ENCODE measurements at regions not wholly inside any gene's neighbourhood (a gene's known extent, or its start where the extent isn't known, plus 50 kb on each side); places are given as distances from the start of the nearest gene placed in this dataset.

- Histone ChIP-seq H3K9ac (ENCODE audit: insufficient read depth in 1 of 2, low read length in 2 of 2) (no peak overlapping the region), H3K27me3 (ENCODE audit: control insufficient read depth in 3 of 3, insufficient read depth in 3 of 3, low read length in 2 of 3) (no peaks in the 10 kb centered on the region), H3K27ac (ENCODE audit: low read depth in 1 of 2, low read length in 1 of 2) (no peak overlapping the region), H3K9me3 (ENCODE audit: control insufficient read depth in 4 of 4, insufficient read depth in 3 of 4, low read length in 3 of 4) (no peaks in the 10 kb centered on the region), H3K36me3 (ENCODE audit: control insufficient read depth in 4 of 4, insufficient read depth in 4 of 4, low read length in 4 of 4) (no peaks in the 10 kb centered on the region), H3K4me3 (no peak overlapping the region), H3K4me1 (ENCODE audit: control insufficient read depth in 5 of 5, insufficient read depth in 5 of 5, low read length in 5 of 5) (no peaks in the 10 kb centered on the region)
- DNase-seq, result no peak
- ATAC-seq (ENCODE audit: insufficient read depth, low FRiP score), result no peak
- no peak for TF ChIP-seq CTCF (IDR thresholded peaks at IDR 0.05; ENCODE audit: control extremely low read depth, extremely low read depth)
- whole genome bisulfite sequencing, 2 donors, result 49 to 56% methylated on average over 2 of the region's 2 CpGs
These were observed 356.4 kb downstream of the MFSD1 start for GRCh38 chr3:159158213-159158612.

GRCh38 chr3:159158801-159159200, 356.9 kb downstream of the MFSD1 start:
- H3K36me3 ChIP-seq (ENCODE audit: control insufficient read depth in 4 of 4, insufficient read depth in 4 of 4, low read length in 4 of 4), result no peaks in the 10 kb centered on the region
- no peak overlapping the region for H3K9ac ChIP-seq (ENCODE audit: insufficient read depth in 1 of 2, low read length in 2 of 2)
- H3K4me1 ChIP-seq (ENCODE audit: control insufficient read depth in 5 of 5, insufficient read depth in 5 of 5, low read length in 5 of 5), result no peaks in the 10 kb centered on the region
- no peak overlapping the region for H3K27ac ChIP-seq (ENCODE audit: low read depth in 1 of 2, low read length in 1 of 2)
- H3K27me3 ChIP-seq (ENCODE audit: control insufficient read depth in 3 of 3, insufficient read depth in 3 of 3, low read length in 2 of 3), result no peaks in the 10 kb centered on the region
- H3K9me3 ChIP-seq (ENCODE audit: control insufficient read depth in 4 of 4, insufficient read depth in 3 of 4, low read length in 3 of 4), result no peaks in the 10 kb centered on the region
- DNase-seq (no peak), ATAC-seq (ENCODE audit: insufficient read depth, low FRiP score) (no peak)
- no peak for TF ChIP-seq CTCF (IDR thresholded peaks at IDR 0.05; ENCODE audit: control extremely low read depth, extremely low read depth)
- H3K4me3 ChIP-seq, result no peak overlapping the region

- WGBS, 2 donors, result 77 to 79% methylated on average over 2 of the region's 2 CpGs
- no peak for TF ChIP-seq CTCF (IDR thresholded peaks at IDR 0.05; ENCODE audit: control extremely low read depth, extremely low read depth)
- H3K9me3 ChIP-seq (ENCODE audit: control insufficient read depth in 4 of 4, insufficient read depth in 3 of 4, low read length in 3 of 4), result no peaks in the 10 kb centered on the region
- no peak overlapping the region for H3K27ac ChIP-seq (ENCODE audit: low read depth in 1 of 2, low read length in 1 of 2)
- H3K4me1 ChIP-seq (ENCODE audit: control insufficient read depth in 5 of 5, insufficient read depth in 5 of 5, low read length in 5 of 5), result no peaks in the 10 kb centered on the region
- H3K4me3 ChIP-seq, result no peak overlapping the region
- DNase-seq (no peak), ATAC-seq (ENCODE audit: insufficient read depth, low FRiP score) (no peak)
- no peak overlapping the region for H3K9ac ChIP-seq (ENCODE audit: insufficient read depth in 1 of 2, low read length in 2 of 2)
- no peaks in the 10 kb centered on the region for H3K27me3 ChIP-seq (ENCODE audit: control insufficient read depth in 3 of 3, insufficient read depth in 3 of 3, low read length in 2 of 3)
- H3K36me3 ChIP-seq (ENCODE audit: control insufficient read depth in 4 of 4, insufficient read depth in 4 of 4, low read length in 4 of 4), result no peaks in the 10 kb centered on the region
These were observed 357.7 kb downstream of the MFSD1 start for GRCh38 chr3:159159546-159159945.

- no peaks in the 10 kb centered on the region for H3K9me3 ChIP-seq (ENCODE audit: control insufficient read depth in 4 of 4, insufficient read depth in 3 of 4, low read length in 3 of 4)
- no peak for TF ChIP-seq CTCF (IDR thresholded peaks at IDR 0.05; ENCODE audit: control extremely low read depth, extremely low read depth)
- H3K9ac ChIP-seq (ENCODE audit: insufficient read depth in 1 of 2, low read length in 2 of 2), result no peak overlapping the region
- no peak for DNase-seq
- no peaks in the 10 kb centered on the region for H3K4me1 ChIP-seq (ENCODE audit: control insufficient read depth in 5 of 5, insufficient read depth in 5 of 5, low read length in 5 of 5)
- ATAC-seq (ENCODE audit: insufficient read depth, low FRiP score), result no peak
- no peaks in the 10 kb centered on the region for H3K36me3 ChIP-seq (ENCODE audit: control insufficient read depth in 4 of 4, insufficient read depth in 4 of 4, low read length in 4 of 4)
- H3K27me3 ChIP-seq (ENCODE audit: control insufficient read depth in 3 of 3, insufficient read depth in 3 of 3, low read length in 2 of 3), result no peaks in the 10 kb centered on the region
- no peak overlapping the region for H3K4me3 ChIP-seq
- WGBS, 2 donors, result 96 to 97% methylated on average over 1 of the region's 1 CpG
- H3K27ac ChIP-seq (ENCODE audit: low read depth in 1 of 2, low read length in 1 of 2), result no peak overlapping the region
These were observed 361.8 kb downstream of the MFSD1 start for GRCh38 chr3:159163656-159164055.
